HepG2 (cell line): ENCODE measurements at regions not wholly inside any gene's neighbourhood (a gene's known extent, or its start where the extent isn't known, plus 50 kb on each side); places are given as distances from the start of the nearest gene placed in this dataset.

Experiments
- ATAC-seq: fragments of 200-7000 bp; cut with Tn5 transposase; 3 replicates; pipeline ENCODE4 v1.9.1; 2020; ENCODE audit warnings: mild to moderate bottlenecking, moderate library complexity
- BruUV-seq: library from RNA; stranded (reverse); fragments of 400-500 nt; replicated peaks from 2 replicates; lab custom pipeline; 2021; lab: Mats Ljungman, UMichigan
- CTCF ChIA-PET: fragments of 300-600 bp; formaldehyde crosslinking; extraction: SDS; loops from one replicate; lab custom pipeline; 2021; ENCODE audit warnings: low total read pairs, inconsistent platforms, low intra/inter-chr PET ratio; lab: Yijun Ruan, JAX
- POLR2A ChIA-PET: fragments of 350-600 bp; sonication (Branson Sonifier 250); formaldehyde crosslinking; loops from one replicate; lab custom pipeline; 2020; ENCODE audit warnings: antibody characterized with exemption, inconsistent platforms; lab: Yijun Ruan, JAX
- DNase-seq: peaks from one replicate; pipeline ENCODE4 v3.0.0-alpha.2; 2015; ENCODE audit warnings: low spot score
- FAIRE-seq: peaks from 3 replicates; lab custom pipeline; 2011; peaks lifted over from hg19 to GRCh38; lab: Jason Lieb, UNC
- H2AFZ ChIP-seq: one replicate; pipeline ENCODE4 v1.6.1; 2011; ENCODE audit warnings: low read length, inconsistent platforms
- H3K27ac ChIP-seq: fragments of 300-600 bp; 3 replicates; pipeline ENCODE4 v1.8.0; 2011; ENCODE audit warnings: mixed run types, mild to moderate bottlenecking, mixed read lengths, low read length, inconsistent platforms; ENCODE audit not compliant: insufficient read depth; ENCODE audit errors: extremely low read length
- H3K27me3 ChIP-seq, 2 experiments: fragments of 200-600 bp in 1 of 2; 2 replicates in 1 of 2; 3 replicates in 1 of 2; pipeline versions ENCODE4 v1.6.0 to v1.8.0; 2011; ENCODE audit warnings: low read length in 2 of 2, mild to moderate bottlenecking in 2 of 2, moderate library complexity in 2 of 2, inconsistent platforms in 1 of 2; ENCODE audit not compliant: insufficient read depth in 2 of 2, control insufficient read depth in 1 of 2
- H3K36me3 ChIP-seq, 2 experiments: fragments of 200-600 bp in 1 of 2; replicated peaks in 1 of 2; 2 replicates in 1 of 2; 3 replicates in 1 of 2; pipeline versions ENCODE4 v1.5.1 to v1.8.0; 2011; ENCODE audit warnings: low read length in 2 of 2, inconsistent platforms in 1 of 2; ENCODE audit not compliant: insufficient read depth in 2 of 2, control insufficient read depth in 1 of 2
- H3K4me1 ChIP-seq: 2 replicates; pipeline ENCODE4 v1.5.1; 2012; ENCODE audit warnings: low read length, inconsistent platforms; ENCODE audit not compliant: insufficient read depth
- H3K4me2 ChIP-seq: 2 replicates; pipeline ENCODE4 v1.6.0; 2011; ENCODE audit warnings: low read depth, low read length, inconsistent platforms
- H3K4me3 ChIP-seq, 3 experiments: fragments of 200-600 bp in 1 of 3; sonication (generic), shearing (Covaris generic) in 1 of 3; replicated peaks in 1 of 3; 2 replicates each; pipeline ENCODE4 v1.5.1; 2011 to 2016; ENCODE audit warnings: low read length in 3 of 3, inconsistent platforms in 2 of 3, low read depth in 2 of 3, mild to moderate bottlenecking in 2 of 3, control low read depth in 1 of 3, mixed read lengths in 1 of 3; ENCODE audit not compliant: insufficient read depth in 1 of 3
- H3K79me2 ChIP-seq: one replicate; pipeline ENCODE4 v1.6.1; 2011; ENCODE audit warnings: low read length, inconsistent platforms; ENCODE audit not compliant: insufficient read depth
- H3K9ac ChIP-seq: 2 replicates; pipeline ENCODE4 v1.6.0; 2011; ENCODE audit warnings: mild to moderate bottlenecking, low read depth, low read length, inconsistent platforms; ENCODE audit not compliant: insufficient read depth
- H3K9me3 ChIP-seq: 2 replicates; pipeline ENCODE4 v1.5.1; 2012; ENCODE audit warnings: mild to moderate bottlenecking, low read length
- H4K20me1 ChIP-seq: 2 replicates; pipeline ENCODE4 v1.6.0; 2011; ENCODE audit warnings: inconsistent platforms, mild to moderate bottlenecking, low read length, moderate library complexity; ENCODE audit not compliant: insufficient read depth
- ATF3 ChIP-seq: sonication (generic); formaldehyde crosslinking; IDR thresholded peaks from 2 replicates; pipeline ENCODE4 v1.4.0; 2020; ENCODE audit warnings: missing genetic modification reagents
- HHEX ChIP-seq: IDR thresholded peaks from 2 replicates; pipeline ENCODE4 v1.6.1; 2016; ENCODE audit warnings: control low read depth
- KDM4B ChIP-seq: sonication (generic); formaldehyde crosslinking; IDR thresholded peaks from 2 replicates; pipeline ENCODE4 v1.4.0; 2020; ENCODE audit warnings: missing genetic modification reagents
- MIXL1 ChIP-seq: IDR thresholded peaks from 2 replicates; pipeline ENCODE4 v1.6.1; 2016
- MTA1 ChIP-seq: sonication (generic); formaldehyde crosslinking; IDR thresholded peaks from 2 replicates; pipeline ENCODE4 v1.4.0; 2020; ENCODE audit warnings: missing genetic modification reagents, mild to moderate bottlenecking, borderline replicate concordance
- NONO ChIP-seq, 2 experiments: fragments of 450-650 bp in 1 of 2; sonication (generic) in 1 of 2; formaldehyde crosslinking in 1 of 2; IDR thresholded peaks in 1 of 2; conservative IDR thresholded peaks in 1 of 2; 2 replicates each; pipeline versions ENCODE4 v1.6.1 to v1.8.0; 2017 to 2022; ENCODE audit warnings: mild to moderate bottlenecking in 1 of 2, missing genetic modification reagents in 1 of 2, moderate library complexity in 1 of 2
- NRL ChIP-seq: sonication (generic); formaldehyde crosslinking; IDR thresholded peaks from 2 replicates; pipeline ENCODE4 v1.5.0; 2020; ENCODE audit warnings: missing genetic modification reagents, mild to moderate bottlenecking, moderate library complexity, borderline replicate concordance
- RBM22 ChIP-seq: fragments of 200-400 bp; formaldehyde crosslinking; optimal IDR thresholded peaks from 2 replicates; pipeline ENCODE3; 2017; ENCODE audit warnings: mild to moderate bottlenecking, low read length, moderate library complexity
- ZNF770 ChIP-seq: sonication (generic); formaldehyde crosslinking; IDR thresholded peaks from 2 replicates; pipeline ENCODE4 v1.5.0; 2020; ENCODE audit warnings: mild to moderate bottlenecking, missing genetic modification reagents
- ZNF775 ChIP-seq: sonication (generic); formaldehyde crosslinking; IDR thresholded peaks from 2 replicates; pipeline ENCODE4 v1.4.0; 2020; ENCODE audit warnings: missing genetic modification reagents, mild to moderate bottlenecking, moderate library complexity, borderline replicate concordance
- WGBS: methylation state at CpG from one replicate; pipeline ENCODE4 v1.1.6; 2017; ENCODE audit warnings: low lambda C conversion rate; 5-methylcytosine and 5-hydroxymethylcytosine counted together
- in situ Hi-C: cut with HindIII; loops from 2 replicates; pipeline ENCODE4 v1.10.0; 2017; ENCODE audit warnings: low pct_unique_long_range_greater_than_20kb; ENCODE audit not compliant: extremely low pct_ligation_motif_present
- intact Hi-C: fragments of 100-400 bp; cut with micrococcal nuclease; formaldehyde crosslinking; loops from one replicate; pipeline ENCODE4 v1.10.0; 2022; ENCODE audit not compliant: unreplicated experiment

- no TSS peak for BruUV-seq
- CTCF ChIA-PET, result no interaction called here
- Histone ChIP-seq H4K20me1 (no peaks in the 10 kb centered on the region), H3K27ac (no peak overlapping the region), H3K27me3 (peaks cover 0 to 5% of the 10 kb centered on the region in 2 experiments; a peak in 1 of 5 replicates), H2AFZ (no peak overlapping the region), H3K9me3 (no peaks in the 10 kb centered on the region), H3K4me2 (no peak overlapping the region), H3K79me2 (no peaks in the 10 kb centered on the region), H3K4me1 (no peaks in the 10 kb centered on the region), H3K36me3 (no peaks in the 10 kb centered on the region), H3K4me3 (no peak overlapping the region), H3K9ac (no peak overlapping the region)
- POLR2A ChIA-PET, result no interaction called here
- intact Hi-C loops, result no loop called here
- no peak for FAIRE-seq
- TF ChIP-seq NRL (CRISPR knock-in tag), result no peak
- no peak for TF ChIP-seq MIXL1 (CRISPR knock-in tag)
- TF ChIP-seq ATF3 (CRISPR knock-in tag), result no peak
- TF ChIP-seq ZNF775 (CRISPR knock-in tag), result no peak
- no peak for TF ChIP-seq RBM22
- no peak for TF ChIP-seq ZNF770
- TF ChIP-seq MTA1 (CRISPR knock-in tag), result no peak
- no peak for TF ChIP-seq HHEX (CRISPR knock-in tag)
- TF ChIP-seq KDM4B (CRISPR knock-in tag), result no peak
- TF ChIP-seq NONO (IDR thresholded peaks at IDR 0.05), result no peak
- TF ChIP-seq NONO (CRISPR knock-in tag; conservative IDR thresholded peaks at IDR 0.05), result no peak
- no peak for ATAC-seq
- in situ Hi-C loops, result loop anchor here (10.0 kb wide), 2 partner anchors 290 to 410 kb away; no protein-coding TSS in a partner anchor
- 9% methylated on average over 3 of the region's 3 CpGs for WGBS
- no peak for DNase-seq
These were observed 178.3 kb downstream of the PTN start for GRCh38 chr7:137165241-137165640.
